Keratinocyte (primary cell): ENCODE measurements at regions not wholly inside any gene's neighbourhood (a gene's known extent, or its start where the extent isn't known, plus 50 kb on each side); places are given as distances from the start of the nearest gene placed in this dataset.

Source experiments
- DNase-seq: peaks from one replicate; pipeline ENCODE4 v3.0.0-alpha.2; 2011; ENCODE audit warnings: low read depth, missing footprints, low spot score
- FAIRE-seq: peaks from 2 replicates; lab custom pipeline; 2011; peaks lifted over from hg19 to GRCh38; lab: Jason Lieb, UNC
- H2AFZ ChIP-seq: 2 replicates; pipeline ENCODE4 v1.6.0; 2012; ENCODE audit warnings: low read length, control low read depth, inconsistent platforms; ENCODE audit not compliant: control insufficient read depth
- H3K27ac ChIP-seq: 2 replicates; pipeline ENCODE4 v1.5.1; 2011; ENCODE audit warnings: low read length; ENCODE audit not compliant: control insufficient read depth, insufficient read depth
- H3K27me3 ChIP-seq: 3 replicates; pipeline ENCODE4 v1.6.0; 2011; ENCODE audit warnings: low read length; ENCODE audit not compliant: control insufficient read depth, insufficient read depth; ENCODE audit errors: extremely low read depth
- H3K36me3 ChIP-seq, 2 experiments: 2 replicates in 1 of 2; 3 replicates in 1 of 2; pipeline ENCODE4 v1.5.1; 2011; ENCODE audit warnings: low read length in 2 of 2, mild to moderate bottlenecking in 1 of 2; ENCODE audit not compliant: control insufficient read depth in 2 of 2, insufficient read depth in 2 of 2; ENCODE audit errors: extremely low read depth in 1 of 2
- H3K4me1 ChIP-seq: 3 replicates; pipeline ENCODE4 v1.5.1; 2011; ENCODE audit warnings: low read length; ENCODE audit not compliant: control insufficient read depth, insufficient read depth; ENCODE audit errors: extremely low read depth
- H3K4me2 ChIP-seq: 3 replicates; pipeline ENCODE4 v1.6.0; 2011; ENCODE audit warnings: low read depth, low read length; ENCODE audit not compliant: control insufficient read depth, insufficient read depth; ENCODE audit errors: extremely low read depth
- H3K4me3 ChIP-seq, 3 experiments: fragments of 200-600 bp in 1 of 3; sonication (generic) in 1 of 3; 2 replicates in 2 of 3; 3 replicates in 1 of 3; pipeline ENCODE4 v1.5.1; 2011 to 2016; ENCODE audit warnings: low read length in 3 of 3, mild to moderate bottlenecking in 3 of 3, control low read depth in 2 of 3, inconsistent platforms in 1 of 3, low read depth in 1 of 3, mixed read lengths in 1 of 3, mixed run types in 1 of 3, moderate library complexity in 1 of 3; ENCODE audit not compliant: control insufficient read depth in 2 of 3, insufficient read depth in 2 of 3; ENCODE audit errors: extremely low read depth in 1 of 3
- H3K79me2 ChIP-seq: 2 replicates; pipeline ENCODE4 v1.6.0; 2012; ENCODE audit warnings: low read length; ENCODE audit not compliant: control insufficient read depth, insufficient read depth
- H3K9ac ChIP-seq: 3 replicates; pipeline ENCODE4 v1.6.0; 2011; ENCODE audit warnings: low read length; ENCODE audit not compliant: control insufficient read depth, insufficient read depth; ENCODE audit errors: extremely low read depth
- H3K9me1 ChIP-seq: 3 replicates; pipeline ENCODE4 v1.6.0; 2011; ENCODE audit warnings: low read length; ENCODE audit not compliant: control insufficient read depth, insufficient read depth; ENCODE audit errors: extremely low read depth
- H3K9me3 ChIP-seq: 2 replicates; pipeline ENCODE4 v1.5.1; 2012; ENCODE audit warnings: low read depth, low read length; ENCODE audit not compliant: control insufficient read depth
- H4K20me1 ChIP-seq: 3 replicates; pipeline ENCODE4 v1.6.0; 2011; ENCODE audit warnings: low read length; ENCODE audit not compliant: control insufficient read depth, insufficient read depth; ENCODE audit errors: extremely low read depth
- CTCF ChIP-seq, 3 experiments: IDR thresholded peaks in 1 of 3; conservative IDR thresholded peaks in 1 of 3; optimal IDR thresholded peaks in 1 of 3; 2 replicates in 2 of 3; 3 replicates in 1 of 3; pipeline versions ENCODE3 to v1.5.1; 2011; ENCODE audit warnings: low read length in 3 of 3, mild to moderate bottlenecking in 3 of 3, moderate library complexity in 2 of 3, control low read depth in 1 of 3, inconsistent platforms in 1 of 3; ENCODE audit not compliant: insufficient read depth in 2 of 3; ENCODE audit errors: extremely low read depth in 1 of 3
- EZH2 ChIP-seq: IDR thresholded peaks from one replicate; pipeline ENCODE4 v1.6.1; 2012; ENCODE audit warnings: inconsistent platforms, mild to moderate bottlenecking, low read length, moderate library complexity
- dilution Hi-C: fragments of 300-500 bp; cut with MboI; formaldehyde crosslinking; loops from one replicate; pipeline ENCODE4 v1.7.0; 2020; ENCODE audit warnings: low sequenced_read_pairs; ENCODE audit not compliant: extremely low pct_ligation_motif_present

GRCh38 chr13:84902243-84902642 lies 897.0 kb downstream of the SLITRK6 start:
- no peak overlapping the region for H2AFZ ChIP-seq
- no peak for TF ChIP-seq CTCF (optimal IDR thresholded peaks at IDR 0.05 in 1 of 3, IDR thresholded peaks at IDR 0.05 in 1 of 3, conservative IDR thresholded peaks at IDR 0.05 in 1 of 3; ENCODE audit: extremely low read depth in 1 of 3, insufficient read depth in 2 of 3, low read length in 3 of 3)
- TF ChIP-seq EZH2 = no peak
- no peak overlapping the region for H3K27ac ChIP-seq
- no peaks in the 10 kb centered on the region for H3K9me3 ChIP-seq
- no peaks in the 10 kb centered on the region for H3K27me3 ChIP-seq
- no peak overlapping the region for H3K9ac ChIP-seq
- H3K9me1 ChIP-seq = no peaks in the 10 kb centered on the region
- FAIRE-seq (no peak), DNase-seq (no peak)
- H3K4me2 ChIP-seq = no peak overlapping the region
- dilution Hi-C loops = no loop called here
- no peaks in the 10 kb centered on the region for H4K20me1 ChIP-seq
- no peak overlapping the region for H3K4me3 ChIP-seq
- H3K79me2 ChIP-seq = no peaks in the 10 kb centered on the region
- no peaks in the 10 kb centered on the region for H3K4me1 ChIP-seq
- H3K36me3 ChIP-seq = no peaks in the 10 kb centered on the region

- H3K9me3 ChIP-seq = no peaks in the 10 kb centered on the region
- H3K79me2 ChIP-seq = no peaks in the 10 kb centered on the region
- no peak for DNase-seq
- no peaks in the 10 kb centered on the region for H3K27me3 ChIP-seq
- no peaks in the 10 kb centered on the region for H3K9me1 ChIP-seq
- no peak overlapping the region for H3K27ac ChIP-seq
- H3K4me3 ChIP-seq = no peak overlapping the region
- FAIRE-seq = peak; percentile 46
- dilution Hi-C loops = no loop called here
- TF ChIP-seq CTCF (optimal IDR thresholded peaks at IDR 0.05 in 1 of 3, IDR thresholded peaks at IDR 0.05 in 1 of 3, conservative IDR thresholded peaks at IDR 0.05 in 1 of 3; ENCODE audit: extremely low read depth in 1 of 3, insufficient read depth in 2 of 3, low read length in 3 of 3) = peak in 2 of 3 experiments; percentile 21 to 51
- TF ChIP-seq EZH2 = no peak
- H3K36me3 ChIP-seq = no peaks in the 10 kb centered on the region
- no peak overlapping the region for H3K9ac ChIP-seq
- no peaks in the 10 kb centered on the region for H4K20me1 ChIP-seq
- H2AFZ ChIP-seq = no peak overlapping the region
- no peaks in the 10 kb centered on the region for H3K4me1 ChIP-seq
- H3K4me2 ChIP-seq = no peak overlapping the region
Measured at GRCh38 chr13:84896128-84896527, 903.1 kb downstream of the SLITRK6 start.
